Effector memory CD8-positive, alpha-beta T cell (primary cell): ENCODE measurements at regions not wholly inside any gene's neighbourhood (a gene's known extent, or its start where the extent isn't known, plus 50 kb on each side); places are given as distances from the start of the nearest gene placed in this dataset.

ENCODE experiments used
- ATAC-seq: fragments of 150-1000 bp; cut with Tn5 transposase; replicated peaks from 2 replicates; pipeline ENCODE4 v1.10.0; 2021; ENCODE audit warnings: mild to moderate bottlenecking, moderate library complexity
- DNase-seq, 3 experiments: peaks; one replicate each; pipeline ENCODE4 v3.0.0; 2021
- H3K27ac Mint-ChIP-seq, 2 donors: one replicate each; pipeline ENCODE4 v1.8.0; 2022; ENCODE audit warnings: mild to moderate bottlenecking in 2 of 2, mixed read lengths in 2 of 2, moderate library complexity in 2 of 2
- H3K27me3 Mint-ChIP-seq, 2 donors: one replicate each; pipeline ENCODE4 v1.8.0; 2022; ENCODE audit warnings: mixed read lengths in 2 of 2
- H3K36me3 Mint-ChIP-seq: one replicate; pipeline ENCODE4 v1.8.0; 2022; ENCODE audit warnings: mild to moderate bottlenecking, moderate library complexity, mixed read lengths; ENCODE audit not compliant: insufficient read depth
- H3K4me1 Mint-ChIP-seq, 2 donors: one replicate each; pipeline ENCODE4 v1.8.0; 2022; ENCODE audit warnings: low read depth in 2 of 2, mixed read lengths in 2 of 2
- H3K4me3 Mint-ChIP-seq, 2 donors: one replicate each; pipeline ENCODE4 v1.8.0; 2022; ENCODE audit warnings: mild to moderate bottlenecking in 2 of 2, mixed read lengths in 2 of 2, moderate library complexity in 2 of 2
- H3K9me3 Mint-ChIP-seq, 2 donors: one replicate each; pipeline ENCODE4 v1.8.0; 2022; ENCODE audit warnings: mixed read lengths in 2 of 2

DNA sequence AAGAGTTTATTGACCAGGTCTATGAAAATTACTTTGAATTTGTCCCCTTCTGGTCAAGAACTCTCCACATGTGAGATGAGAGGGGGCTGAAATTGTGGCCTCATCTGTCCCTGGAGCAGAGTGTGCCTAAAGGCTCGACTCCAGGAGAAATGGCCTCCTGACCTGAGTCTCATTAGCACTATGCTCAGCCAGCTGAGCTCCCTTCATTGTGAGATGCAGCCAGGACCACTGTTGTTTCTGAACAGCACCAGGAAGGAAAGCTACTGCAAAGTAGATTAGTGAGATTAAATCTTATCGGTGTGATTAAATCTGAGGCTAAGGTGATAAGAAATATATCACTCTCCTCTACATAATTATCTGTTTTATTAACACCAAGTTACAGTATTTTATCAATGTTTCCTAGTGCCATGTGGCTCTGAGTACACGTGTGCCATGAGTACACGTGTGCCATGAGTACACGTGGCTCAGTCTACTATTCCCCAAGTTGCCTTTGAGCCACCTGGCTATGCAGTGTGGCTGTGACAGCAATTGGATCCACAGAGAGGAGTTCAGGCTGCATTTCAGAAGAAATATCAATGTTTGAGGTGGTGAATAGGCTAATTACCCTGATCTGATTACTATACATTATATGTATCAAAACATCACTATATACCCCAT, 126.9 kb downstream of the IPMK start:
- Mint-ChIP-seq H3K9me3 (no peaks in the 10 kb centered on the region), H3K27me3 (peaks cover 16 to 20% of the 10 kb centered on the region in 2 donors), H3K4me1 (peaks cover 8 to 17% of the 10 kb centered on the region in 2 donors), H3K27ac (no peak overlapping the region), H3K4me3 (no peak overlapping the region), H3K36me3 (no peaks in the 10 kb centered on the region)
- ATAC-seq, result no peak
- no peak for DNase-seq

DNA sequence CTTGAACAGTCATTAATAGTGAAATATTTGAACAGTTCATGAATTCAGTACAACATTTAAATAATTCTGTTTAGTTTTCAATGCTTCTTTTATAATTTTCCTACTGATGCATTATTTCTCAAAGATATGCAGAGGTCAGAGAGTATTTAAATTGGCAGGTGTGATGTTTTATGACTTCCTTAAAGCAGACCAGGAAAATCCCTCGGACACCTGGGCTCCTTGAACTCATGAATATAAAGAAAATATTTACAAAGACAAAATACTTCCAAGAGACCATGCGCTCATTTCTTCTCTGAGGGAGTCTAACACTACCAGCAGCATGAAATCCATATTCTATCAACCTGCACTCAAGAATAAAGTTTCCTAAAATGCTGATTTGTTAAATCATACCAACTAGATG, 127.6 kb downstream of the IPMK start:
- DNase-seq (no peak), ATAC-seq (no peak)
- H3K27ac Mint-ChIP-seq, result no peak overlapping the region
- H3K4me3 Mint-ChIP-seq, result no peak overlapping the region
- peaks cover 8 to 16% of the 10 kb centered on the region in 2 donors for H3K4me1 Mint-ChIP-seq
- H3K27me3 Mint-ChIP-seq, result peaks cover 11 to 20% of the 10 kb centered on the region in 2 donors
- no peaks in the 10 kb centered on the region for H3K36me3 Mint-ChIP-seq
- no peaks in the 10 kb centered on the region for H3K9me3 Mint-ChIP-seq

DNA sequence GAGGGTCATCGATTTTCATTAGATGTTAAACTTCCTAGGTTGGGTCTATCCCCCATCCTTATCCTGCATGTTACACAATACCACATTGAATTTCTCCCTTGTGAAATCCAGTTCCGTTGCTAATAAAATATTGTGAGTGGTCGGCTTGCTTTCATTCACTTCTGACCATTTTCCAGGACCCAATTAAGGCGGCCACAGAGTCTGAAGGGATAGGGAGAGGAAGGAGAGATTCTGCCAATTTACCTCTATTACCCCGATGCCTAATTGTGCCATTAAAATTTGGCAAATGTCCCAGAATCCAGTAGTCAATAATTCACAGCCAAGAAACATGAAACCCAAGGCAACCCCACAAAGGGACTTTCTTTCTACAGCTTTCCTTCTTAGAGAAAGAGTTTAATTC, 129.9 kb downstream of the IPMK start:
- Mint-ChIP-seq H3K27me3 (peaks cover 11 to 20% of the 10 kb centered on the region in 2 donors), H3K9me3 (no peaks in the 10 kb centered on the region), H3K4me3 (no peak overlapping the region), H3K27ac (no peak overlapping the region), H3K36me3 (peaks cover 3% of the 10 kb centered on the region), H3K4me1 (peaks cover 0 to under 1% of the 10 kb centered on the region in 2 donors)
- no peak for DNase-seq
- ATAC-seq, result no peak

DNA sequence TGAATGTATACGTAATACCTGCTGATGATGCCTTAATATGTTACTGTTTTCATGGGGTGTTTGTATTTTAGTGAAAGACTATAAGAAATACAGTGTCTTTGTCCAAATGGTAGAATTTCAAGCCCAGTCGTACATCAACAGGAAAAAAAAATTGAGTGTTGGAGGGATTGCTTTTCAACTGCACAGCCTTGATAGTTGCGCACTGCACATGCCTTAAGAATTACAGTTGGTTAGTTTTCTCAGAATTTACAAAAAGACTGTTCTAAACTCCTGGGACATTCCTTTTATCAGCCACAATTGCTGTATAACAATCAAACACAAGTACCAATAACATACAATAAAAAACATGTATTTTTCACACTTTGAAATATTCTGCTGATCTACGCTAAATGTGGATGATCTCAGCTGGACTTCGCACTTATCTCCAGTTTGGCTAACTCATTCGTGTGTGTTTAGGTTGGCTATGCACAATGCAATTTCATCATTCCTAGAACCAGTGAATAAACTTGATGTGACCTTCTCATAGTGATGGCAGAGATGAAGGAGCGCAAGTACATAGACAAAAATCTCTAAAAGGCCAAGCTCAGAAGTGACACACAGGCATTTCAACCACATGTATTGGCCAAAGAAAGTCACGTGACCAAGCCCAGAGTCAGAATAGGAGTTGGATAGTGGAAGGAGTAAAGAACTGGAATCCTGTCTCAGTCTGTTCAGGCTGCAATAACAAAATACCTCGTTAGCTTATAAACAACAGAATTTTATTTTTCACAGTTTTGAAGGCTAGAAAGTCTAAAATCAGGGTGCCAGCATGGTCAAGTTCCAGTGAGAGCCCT, 152.3 kb downstream of the IPMK start:
- no peaks in the 10 kb centered on the region for H3K4me1 Mint-ChIP-seq
- no peaks in the 10 kb centered on the region for H3K36me3 Mint-ChIP-seq
- H3K4me3 Mint-ChIP-seq, result no peak overlapping the region

DNA sequence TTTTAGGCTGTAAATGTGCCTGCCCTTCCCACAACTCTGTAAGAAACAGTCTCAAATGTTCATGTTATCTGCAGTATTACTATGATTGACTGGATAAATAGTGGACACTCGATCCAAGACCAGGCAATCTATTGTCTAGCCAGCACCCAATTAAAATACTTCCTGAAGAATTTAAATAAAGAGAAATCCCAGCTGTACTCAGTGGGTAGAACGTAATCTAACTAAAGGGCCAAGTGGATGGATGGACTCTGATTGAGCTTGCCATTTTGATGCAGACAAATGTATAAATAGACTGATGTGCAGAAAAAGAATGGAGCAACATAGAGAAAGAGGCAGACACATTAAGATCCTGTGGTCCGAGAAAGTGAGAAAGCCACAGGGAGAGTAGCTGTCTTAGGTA, 158.0 kb downstream of the IPMK start:
- H3K27me3 Mint-ChIP-seq, result peaks cover 5 to 9% of the 10 kb centered on the region in 2 donors
- no peaks in the 10 kb centered on the region for H3K36me3 Mint-ChIP-seq
- H3K4me1 Mint-ChIP-seq, result no peaks in the 10 kb centered on the region
- H3K9me3 Mint-ChIP-seq, result no peaks in the 10 kb centered on the region
- ATAC-seq (no peak), DNase-seq (no peak)
- H3K4me3 Mint-ChIP-seq, result no peak overlapping the region
- H3K27ac Mint-ChIP-seq, result no peak overlapping the region

More for the DNA sequence above, 152.3 kb downstream of the IPMK start:
- Mint-ChIP-seq H3K27me3 (peaks cover 0 to 15% of the 10 kb centered on the region in 2 donors), H3K9me3 (no peaks in the 10 kb centered on the region), H3K27ac (no peak overlapping the region)
- ATAC-seq (no peak), DNase-seq (no peak)

DNA sequence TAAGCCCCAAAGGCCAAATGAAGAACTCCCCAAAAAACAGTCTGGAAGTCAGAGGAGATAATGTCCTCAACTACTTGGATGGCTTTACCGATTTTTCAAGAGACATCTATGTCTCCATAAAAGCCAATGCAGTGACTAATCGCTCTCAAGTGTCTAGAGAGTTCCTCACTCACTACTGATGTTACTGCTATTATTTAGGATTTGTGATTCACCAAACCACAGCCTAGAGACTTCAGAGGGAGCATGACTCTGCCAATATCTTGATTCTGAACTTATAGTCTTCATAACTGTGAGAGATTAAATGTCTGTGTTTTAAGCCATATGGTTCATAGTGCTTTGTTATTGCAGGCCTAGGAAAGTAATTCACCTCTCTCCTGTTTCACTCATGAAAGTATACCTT, 160.2 kb downstream of the IPMK start:
- Mint-ChIP-seq H3K4me1 (no peaks in the 10 kb centered on the region), H3K4me3 (no peak overlapping the region), H3K9me3 (no peaks in the 10 kb centered on the region), H3K27me3 (peaks cover 6 to 15% of the 10 kb centered on the region in 2 donors), H3K36me3 (no peaks in the 10 kb centered on the region), H3K27ac (no peak overlapping the region)
- no peak for ATAC-seq
- no peak for DNase-seq

DNA sequence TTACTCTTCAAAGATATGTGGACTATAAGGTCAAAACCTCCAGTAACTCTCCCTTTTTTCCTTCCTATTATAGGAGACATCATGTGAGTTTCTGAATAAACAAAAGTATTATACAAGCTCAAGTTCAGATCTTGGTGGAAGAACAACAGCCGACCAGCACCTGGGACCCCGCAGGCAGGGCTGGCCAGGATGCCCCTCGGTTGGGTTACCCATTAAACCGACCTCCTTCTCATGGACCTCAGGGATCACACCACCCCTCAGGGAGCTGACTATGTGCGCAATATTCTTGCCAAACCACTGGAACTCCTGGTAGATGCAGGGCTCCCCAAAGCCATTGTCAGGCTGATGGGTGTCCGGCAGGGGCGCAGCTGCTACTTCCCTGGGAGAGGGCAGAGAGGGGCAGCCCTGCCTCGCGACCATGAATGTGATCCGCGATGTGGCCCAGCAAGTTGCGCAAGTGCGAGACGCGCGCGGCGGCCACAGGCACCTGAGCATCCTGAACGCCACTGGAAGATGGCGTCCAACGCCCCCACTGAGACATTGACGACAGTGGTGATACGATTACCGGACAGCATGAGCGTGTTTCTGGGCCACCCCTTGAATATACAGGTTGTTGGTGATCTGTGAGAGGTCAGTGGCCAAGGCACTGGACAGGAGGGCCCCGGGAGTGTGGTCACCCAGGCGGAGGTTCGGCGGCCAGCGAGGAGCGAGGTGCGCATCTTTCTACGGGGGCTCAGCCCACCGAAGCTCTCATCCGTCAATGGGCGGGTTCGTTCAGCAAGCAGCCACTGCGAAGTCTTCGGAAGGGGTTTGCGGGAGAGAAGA, 161.3 kb downstream of the IPMK start:
- peaks cover 0 to 3% of the 10 kb centered on the region in 2 donors for H3K9me3 Mint-ChIP-seq

DNA sequence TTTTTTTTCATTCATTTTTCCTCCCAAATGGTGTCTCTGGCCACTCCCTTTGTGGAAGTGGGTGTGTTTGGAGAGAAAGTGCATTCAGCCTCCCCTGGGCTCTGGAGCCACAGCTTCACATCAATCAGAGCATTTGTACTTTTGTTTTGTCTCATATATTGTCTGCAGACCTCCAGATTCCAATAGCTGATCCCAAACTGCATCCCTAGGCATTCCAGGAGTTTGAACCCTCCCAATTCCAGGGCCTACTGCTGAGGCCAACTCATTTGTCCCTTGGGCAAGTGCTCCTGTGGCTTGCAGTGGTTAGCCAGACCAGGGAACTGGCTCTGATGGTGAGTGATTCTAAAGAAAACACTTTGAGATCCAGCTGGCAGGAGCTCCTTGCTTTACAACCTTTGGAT, 163.3 kb downstream of the IPMK start:
- Mint-ChIP-seq H3K4me1 (no peaks in the 10 kb centered on the region), H3K36me3 (no peaks in the 10 kb centered on the region), H3K27me3 (peaks cover 12 to 22% of the 10 kb centered on the region in 2 donors), H3K9me3 (peaks cover 0 to 3% of the 10 kb centered on the region in 2 donors), H3K27ac (no peak overlapping the region), H3K4me3 (no peak overlapping the region)
- no peak for ATAC-seq
- DNase-seq, result no peak

More for the DNA sequence above, 161.3 kb downstream of the IPMK start:
- H3K36me3 Mint-ChIP-seq, result no peaks in the 10 kb centered on the region
- H3K4me1 Mint-ChIP-seq, result no peaks in the 10 kb centered on the region
- H3K27ac Mint-ChIP-seq, result no peak overlapping the region
- ATAC-seq, result no peak
- DNase-seq, result no peak
- H3K4me3 Mint-ChIP-seq, result no peak overlapping the region
- peaks cover 12 to 22% of the 10 kb centered on the region in 2 donors for H3K27me3 Mint-ChIP-seq

DNA sequence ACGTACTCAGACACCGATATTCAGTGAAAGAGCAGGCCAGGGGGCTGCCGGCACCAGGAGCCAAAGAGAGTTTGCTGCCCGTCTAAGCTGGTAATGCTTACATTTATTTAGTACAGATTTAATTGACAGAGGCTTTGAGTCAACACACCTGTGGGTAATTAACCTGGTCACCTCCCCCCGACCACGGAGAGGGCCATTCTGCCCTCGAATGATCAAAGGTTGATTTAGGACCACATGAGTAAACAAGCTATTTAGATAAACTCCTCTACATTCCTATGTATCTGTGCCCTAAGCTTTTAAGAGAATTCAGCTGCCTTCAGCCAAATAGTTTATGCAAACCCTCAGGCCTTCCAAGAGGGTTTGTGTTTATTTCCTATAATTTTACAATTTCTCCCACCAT, 164.8 kb downstream of the IPMK start:
- H3K9me3 Mint-ChIP-seq, result peaks cover 0 to 3% of the 10 kb centered on the region in 2 donors
- no peak overlapping the region for H3K4me3 Mint-ChIP-seq
- no peak overlapping the region for H3K27ac Mint-ChIP-seq
- no peaks in the 10 kb centered on the region for H3K4me1 Mint-ChIP-seq
- peaks cover 8 to 22% of the 10 kb centered on the region in 2 donors for H3K27me3 Mint-ChIP-seq
- H3K36me3 Mint-ChIP-seq, result no peaks in the 10 kb centered on the region
- no peak for DNase-seq
- no peak for ATAC-seq

DNA sequence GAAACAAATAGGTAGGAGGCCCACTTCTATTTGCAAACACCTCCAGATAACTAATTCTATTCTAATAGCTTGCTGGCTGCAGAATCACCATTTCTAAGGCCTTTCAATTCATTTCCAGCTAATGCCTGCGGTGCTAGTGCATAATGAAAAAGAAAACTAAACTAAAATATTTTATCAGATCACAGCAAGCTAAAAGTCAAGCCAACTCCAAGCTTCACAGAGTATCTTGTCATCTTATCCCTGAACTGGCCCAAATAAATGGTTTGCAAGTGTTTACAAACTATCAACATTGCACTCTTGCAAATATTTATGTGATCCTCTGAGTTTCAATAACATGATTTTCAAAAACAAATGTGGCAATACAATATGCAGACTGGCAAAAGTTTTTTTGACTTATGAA, 166.0 kb downstream of the IPMK start:
- ATAC-seq, result no peak
- H3K27ac Mint-ChIP-seq, result no peak overlapping the region

DNA sequence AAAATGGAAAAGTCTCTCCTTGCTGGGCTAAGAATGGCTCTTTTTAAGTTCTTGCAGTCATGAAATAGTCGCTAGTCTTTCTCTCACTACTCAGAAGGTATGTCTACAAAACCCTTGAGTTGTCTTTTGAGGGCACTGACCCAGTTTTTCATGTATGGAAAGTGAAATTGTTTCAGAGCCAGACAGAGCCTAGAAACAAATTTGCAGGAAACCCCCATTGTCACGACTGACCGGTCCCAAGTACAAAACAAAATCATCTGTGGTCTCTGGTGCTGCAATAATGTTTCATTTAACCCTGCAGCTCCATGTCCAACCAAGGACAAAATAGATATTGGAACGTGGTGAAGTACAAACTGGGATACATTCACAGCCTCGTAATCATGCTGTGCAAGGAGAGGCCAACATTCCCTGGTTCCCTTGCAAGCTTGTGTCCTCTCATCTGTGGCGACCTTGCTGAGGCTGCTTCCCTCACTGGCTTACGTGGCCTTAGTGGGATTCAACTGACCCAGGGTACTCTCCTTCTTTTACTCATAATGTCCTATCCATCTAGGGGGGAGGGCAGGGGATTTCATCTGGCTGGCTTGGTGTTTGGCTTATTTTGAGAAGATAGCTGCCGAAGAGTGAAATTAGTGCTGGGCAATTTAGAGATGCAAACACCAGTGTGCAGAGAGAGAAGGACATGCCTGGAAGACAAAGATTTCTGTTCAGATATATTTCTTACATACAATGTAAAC, 172.5 kb downstream of the IPMK start:
- Mint-ChIP-seq H3K9me3 (no peaks in the 10 kb centered on the region), H3K27ac (no peak overlapping the region), H3K4me1 (no peaks in the 10 kb centered on the region), H3K36me3 (no peaks in the 10 kb centered on the region), H3K4me3 (no peak overlapping the region), H3K27me3 (no peaks in the 10 kb centered on the region)
- no peak for DNase-seq
- ATAC-seq, result no peak

More for the DNA sequence above, 166.0 kb downstream of the IPMK start:
- DNase-seq, result no peak
- Mint-ChIP-seq H3K4me1 (no peaks in the 10 kb centered on the region), H3K36me3 (no peaks in the 10 kb centered on the region), H3K9me3 (peaks cover 0 to 3% of the 10 kb centered on the region in 2 donors), H3K27me3 (peaks cover 7 to 18% of the 10 kb centered on the region in 2 donors), H3K4me3 (no peak overlapping the region)

DNA sequence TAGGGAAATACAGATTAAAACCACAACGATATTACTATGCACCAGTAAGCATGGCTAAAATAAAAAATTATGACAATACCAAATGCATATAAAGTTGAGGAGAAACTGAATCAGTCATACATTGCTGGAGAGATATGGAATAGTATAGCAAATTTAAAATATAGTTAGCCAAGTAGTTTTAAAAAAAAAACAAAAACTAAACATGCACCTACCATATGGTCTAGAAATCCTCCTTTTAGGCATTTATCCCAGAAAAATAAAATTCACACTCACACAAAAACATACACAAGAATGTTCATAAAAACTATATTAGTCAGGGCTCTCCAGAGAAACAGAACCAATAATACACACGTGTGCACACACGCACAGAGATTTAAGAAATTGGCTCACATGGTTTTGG, 175.8 kb downstream of the IPMK start:
- H3K36me3 Mint-ChIP-seq, result no peaks in the 10 kb centered on the region
- H3K27ac Mint-ChIP-seq, result no peak overlapping the region
- H3K27me3 Mint-ChIP-seq, result no peaks in the 10 kb centered on the region
- DNase-seq, result no peak
- no peak overlapping the region for H3K4me3 Mint-ChIP-seq
- H3K4me1 Mint-ChIP-seq, result no peaks in the 10 kb centered on the region
- H3K9me3 Mint-ChIP-seq, result no peaks in the 10 kb centered on the region
- ATAC-seq, result no peak

DNA sequence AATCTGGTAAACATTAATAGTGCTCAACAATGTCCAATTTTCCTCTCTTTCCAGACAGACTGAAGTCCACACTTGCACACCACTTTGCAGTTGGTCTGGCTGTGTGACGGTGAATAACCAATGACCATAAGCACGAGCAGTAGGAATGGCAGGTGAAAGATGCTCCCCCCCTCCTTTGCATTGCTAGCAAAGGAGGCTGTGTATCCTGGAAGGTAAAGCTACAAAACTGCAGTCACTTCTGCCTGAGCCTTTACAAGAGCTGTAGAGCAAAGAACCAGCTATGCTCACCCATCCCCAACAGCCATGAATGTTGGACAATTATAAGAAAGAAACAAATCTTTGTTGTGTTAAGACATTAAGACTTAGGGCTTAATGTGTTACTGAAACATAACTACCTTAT, 178.0 kb downstream of the IPMK start:
- no peaks in the 10 kb centered on the region for H3K4me1 Mint-ChIP-seq
- DNase-seq (no peak), ATAC-seq (no peak)
- H3K27ac Mint-ChIP-seq, result no peak overlapping the region
- no peaks in the 10 kb centered on the region for H3K36me3 Mint-ChIP-seq
- no peak overlapping the region for H3K4me3 Mint-ChIP-seq
- H3K27me3 Mint-ChIP-seq, result peaks cover 6 to 7% of the 10 kb centered on the region in 2 donors
- peaks cover 0 to 2% of the 10 kb centered on the region in 2 donors for H3K9me3 Mint-ChIP-seq
